GM13977 (cell line): ENCODE measurements at regions not wholly inside any gene's neighbourhood (a gene's known extent, or its start where the extent isn't known, plus 50 kb on each side); places are given as distances from the start of the nearest gene placed in this dataset.

Experiments
- DNase-seq: peaks from one replicate; pipeline ENCODE4 v3.0.0; 2012; ENCODE audit warnings: low spot score
- in situ Hi-C: fragments of 300-500 bp; cut with MboI; formaldehyde crosslinking; loops from one replicate; pipeline ENCODE4 v1.12.0; 2022; ENCODE audit warnings: low sequenced_read_pairs, low pct_unique_long_range_greater_than_20kb, mixed read lengths, inconsistent platforms; ENCODE audit not compliant: unreplicated experiment
- TF ChIP-seq, protein P1 (sequence below): IDR thresholded peaks from 2 replicates; pipeline ENCODE4 v1.5.1; 2012; ENCODE audit warnings: mild to moderate bottlenecking, control low read depth; ENCODE audit not compliant: insufficient read depth; ENCODE audit errors: extremely low read depth, missing control alignments

GRCh38 chr1:53384796-53385195 is 56.9 kb upstream of the LRP8 start:
- TF ChIP-seq, protein P1, sequence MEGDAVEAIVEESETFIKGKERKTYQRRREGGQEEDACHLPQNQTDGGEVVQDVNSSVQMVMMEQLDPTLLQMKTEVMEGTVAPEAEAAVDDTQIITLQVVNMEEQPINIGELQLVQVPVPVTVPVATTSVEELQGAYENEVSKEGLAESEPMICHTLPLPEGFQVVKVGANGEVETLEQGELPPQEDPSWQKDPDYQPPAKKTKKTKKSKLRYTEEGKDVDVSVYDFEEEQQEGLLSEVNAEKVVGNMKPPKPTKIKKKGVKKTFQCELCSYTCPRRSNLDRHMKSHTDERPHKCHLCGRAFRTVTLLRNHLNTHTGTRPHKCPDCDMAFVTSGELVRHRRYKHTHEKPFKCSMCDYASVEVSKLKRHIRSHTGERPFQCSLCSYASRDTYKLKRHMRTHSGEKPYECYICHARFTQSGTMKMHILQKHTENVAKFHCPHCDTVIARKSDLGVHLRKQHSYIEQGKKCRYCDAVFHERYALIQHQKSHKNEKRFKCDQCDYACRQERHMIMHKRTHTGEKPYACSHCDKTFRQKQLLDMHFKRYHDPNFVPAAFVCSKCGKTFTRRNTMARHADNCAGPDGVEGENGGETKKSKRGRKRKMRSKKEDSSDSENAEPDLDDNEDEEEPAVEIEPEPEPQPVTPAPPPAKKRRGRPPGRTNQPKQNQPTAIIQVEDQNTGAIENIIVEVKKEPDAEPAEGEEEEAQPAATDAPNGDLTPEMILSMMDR: no peak
- in situ Hi-C loops: no loop called here
- no peak for DNase-seq

GRCh38 chr1:53385276-53386225 is 57.7 kb upstream of the LRP8 start:
- TF ChIP-seq, protein P1: no peak
- no peak for DNase-seq
- in situ Hi-C loops: no loop called here

DNA sequence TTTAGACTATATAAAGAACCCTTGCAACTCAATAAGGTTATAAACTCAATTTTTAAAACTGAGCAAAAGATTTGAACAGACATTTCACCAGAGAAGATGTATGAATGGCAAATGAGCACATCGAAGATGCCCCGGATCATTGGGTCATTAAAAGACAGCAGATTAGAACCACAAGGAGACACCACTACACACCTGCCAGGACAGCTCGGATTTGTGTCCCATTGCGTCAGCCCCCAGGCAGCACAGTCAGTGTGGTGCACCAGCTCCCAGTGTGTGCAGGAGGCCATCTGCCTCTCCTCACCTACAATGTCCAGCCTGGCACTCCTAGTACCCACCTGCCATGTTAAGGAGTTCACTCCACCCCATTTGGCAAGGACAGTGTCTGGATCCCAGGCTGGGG is 61.1 kb upstream of the LRP8 start:
- no peak for DNase-seq
- TF ChIP-seq, protein P1: no peak
- in situ Hi-C loops: no loop called here

GRCh38 chr1:53390261-53390660 is 62.4 kb upstream of the LRP8 start:
- in situ Hi-C loops: loop anchor here (5.0 kb wide), 1 partner anchor 113 kb away; no protein-coding TSS in a partner anchor
- TF ChIP-seq, protein P1: no peak
- DNase-seq: no peak

GRCh38 chr1:53390736-53391135 is 62.9 kb upstream of the LRP8 start:
- no peak for DNase-seq
- in situ Hi-C loops: loop anchor here (5.0 kb wide), 1 partner anchor 113 kb away; no protein-coding TSS in a partner anchor
- TF ChIP-seq, protein P1: no peak

- DNase-seq: no peak
- in situ Hi-C loops: loop anchor here (5.0 kb wide), 1 partner anchor 114 kb away; no protein-coding TSS in a partner anchor
- TF ChIP-seq, protein P1: no peak
These were observed 63.4 kb upstream of the LRP8 start for GRCh38 chr1:53391296-53391695.
